ENCODE measurements at regions not wholly inside any gene's neighbourhood (a gene's known extent, or its start where the extent isn't known, plus 50 kb on each side); places are given as distances from the start of the nearest gene placed in this dataset.

GRCh38 chr2:173623438-173624319 is 269.0 kb downstream of the CDCA7 start:
- TF ChIP-seq ZFX (IDR thresholded peaks at IDR 0.05; ENCODE audit: borderline replicate concordance): no peak
- no peak for TF ChIP-seq CTCF (IDR thresholded peaks at IDR 0.05)
- H3K27ac ChIP-seq: no peak overlapping the region

GRCh38 chr2:173625315-173625714 is 270.6 kb downstream of the CDCA7 start:
- no peak overlapping the region for H3K27ac ChIP-seq
- no peak for TF ChIP-seq CTCF (IDR thresholded peaks at IDR 0.05)
- no peak for TF ChIP-seq ZFX (IDR thresholded peaks at IDR 0.05; ENCODE audit: borderline replicate concordance)

GRCh38 chr2:173629076-173629475 is 274.4 kb downstream of the CDCA7 start:
- H3K27ac ChIP-seq: no peak overlapping the region
- TF ChIP-seq CTCF (IDR thresholded peaks at IDR 0.05): no peak
- TF ChIP-seq ZFX (IDR thresholded peaks at IDR 0.05; ENCODE audit: borderline replicate concordance): no peak

- no peak overlapping the region for H3K27ac ChIP-seq
Measured at GRCh38 chr2:173630425-173631126, 275.9 kb downstream of the CDCA7 start.

GRCh38 chr2:173631127-173631460 is 276.4 kb downstream of the CDCA7 start:
- TF ChIP-seq ZFX (IDR thresholded peaks at IDR 0.05; ENCODE audit: borderline replicate concordance): no peak
- no peak for TF ChIP-seq CTCF (IDR thresholded peaks at IDR 0.05)
- H3K27ac ChIP-seq: no peak overlapping the region

More at GRCh38 chr2:173630425-173631126, 275.9 kb downstream of the CDCA7 start:
- TF ChIP-seq ZFX (IDR thresholded peaks at IDR 0.05; ENCODE audit: borderline replicate concordance) (no peak), CTCF (IDR thresholded peaks at IDR 0.05) (no peak)

GRCh38 chr2:173644146-173644545 is 289.5 kb downstream of the CDCA7 start:
- H3K27ac ChIP-seq: no peak overlapping the region
- TF ChIP-seq ZFX (IDR thresholded peaks at IDR 0.05; ENCODE audit: borderline replicate concordance) (no peak), CTCF (IDR thresholded peaks at IDR 0.05) (no peak)
